ENCODE measurements at regions not wholly inside any gene's neighbourhood (a gene's known extent, or its start where the extent isn't known, plus 50 kb on each side); places are given as distances from the start of the nearest gene placed in this dataset.

DNA sequence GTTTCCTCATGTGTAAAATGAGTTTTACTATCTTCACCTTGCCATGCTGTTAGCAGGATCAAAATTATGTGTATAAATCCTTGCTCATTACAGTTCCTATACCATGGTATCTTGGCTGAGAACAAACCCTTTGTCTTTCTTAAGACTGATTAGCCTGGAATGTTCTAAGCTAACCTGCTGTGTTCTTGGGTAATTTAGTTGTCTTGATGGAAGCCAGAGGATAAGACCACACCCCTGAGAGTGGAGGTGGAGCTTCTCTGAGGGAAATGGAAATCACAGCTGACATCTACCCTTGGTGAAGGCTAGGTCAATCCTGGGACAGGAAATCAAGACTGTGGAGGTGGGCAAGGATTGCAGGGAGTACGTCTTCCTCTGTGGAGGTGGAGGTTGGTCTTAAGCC lies 206.1 kb upstream of the ARHGAP20 start:
- no peak for DNase-seq

DNA sequence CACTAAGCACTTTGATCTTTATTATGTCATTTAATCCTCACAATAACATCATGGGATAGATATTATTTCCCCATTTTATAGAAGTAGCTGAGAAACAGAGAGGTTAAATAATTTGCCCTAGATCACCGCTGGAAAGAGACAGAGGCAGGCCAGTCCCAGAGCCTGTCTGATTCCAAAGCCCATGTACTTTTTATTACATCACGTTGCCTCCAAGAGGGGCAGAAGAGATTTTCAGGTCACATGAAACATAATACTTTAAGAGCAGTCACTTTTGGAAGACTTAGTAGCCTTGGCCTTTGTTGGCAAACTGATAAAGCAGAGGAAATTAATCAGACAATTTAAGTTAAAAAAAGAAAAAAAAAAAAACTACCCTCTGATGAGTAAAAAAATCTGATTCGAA lies 200.2 kb upstream of the ARHGAP20 start:
- no peak for DNase-seq

DNA sequence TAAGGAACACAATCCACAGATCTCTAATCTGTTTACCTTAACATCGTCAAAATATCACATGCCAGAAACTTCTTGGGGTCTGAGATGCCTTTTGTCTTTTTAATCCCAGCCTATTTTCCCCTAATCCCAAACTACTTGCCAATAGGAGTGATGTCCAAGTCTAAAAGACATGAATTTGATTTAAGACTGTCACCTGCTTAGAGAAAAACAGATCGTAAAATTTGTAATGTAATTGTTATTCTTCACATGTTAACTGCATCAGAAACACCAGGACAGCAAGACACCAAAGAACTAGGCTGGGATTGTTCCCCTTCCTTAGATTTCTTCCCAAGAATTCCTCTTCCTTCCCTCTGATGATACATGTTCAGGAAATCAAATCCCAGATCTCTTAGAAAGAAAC lies 198.1 kb upstream of the ARHGAP20 start:
- DNase-seq: no peak

DNA sequence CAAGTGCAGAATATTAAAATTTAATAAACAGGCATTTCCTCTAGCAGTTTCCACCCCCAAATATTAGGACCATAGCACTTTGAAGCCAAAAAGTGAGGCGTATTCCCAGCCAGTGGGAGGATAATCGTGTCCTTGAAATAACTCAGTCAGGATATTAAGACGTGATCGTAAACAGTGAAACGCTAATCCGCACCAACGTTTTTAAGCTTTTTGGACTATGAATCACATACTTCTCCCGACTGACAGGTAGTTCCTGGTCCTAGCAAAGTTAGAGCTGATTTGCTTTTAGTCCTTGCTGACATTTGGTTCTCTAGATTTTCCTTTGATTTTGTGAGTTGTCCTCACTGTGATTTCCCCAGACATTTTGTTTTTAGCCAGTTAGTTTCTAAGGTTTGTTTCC lies 197.1 kb upstream of the ARHGAP20 start:
- no peak for DNase-seq

DNA sequence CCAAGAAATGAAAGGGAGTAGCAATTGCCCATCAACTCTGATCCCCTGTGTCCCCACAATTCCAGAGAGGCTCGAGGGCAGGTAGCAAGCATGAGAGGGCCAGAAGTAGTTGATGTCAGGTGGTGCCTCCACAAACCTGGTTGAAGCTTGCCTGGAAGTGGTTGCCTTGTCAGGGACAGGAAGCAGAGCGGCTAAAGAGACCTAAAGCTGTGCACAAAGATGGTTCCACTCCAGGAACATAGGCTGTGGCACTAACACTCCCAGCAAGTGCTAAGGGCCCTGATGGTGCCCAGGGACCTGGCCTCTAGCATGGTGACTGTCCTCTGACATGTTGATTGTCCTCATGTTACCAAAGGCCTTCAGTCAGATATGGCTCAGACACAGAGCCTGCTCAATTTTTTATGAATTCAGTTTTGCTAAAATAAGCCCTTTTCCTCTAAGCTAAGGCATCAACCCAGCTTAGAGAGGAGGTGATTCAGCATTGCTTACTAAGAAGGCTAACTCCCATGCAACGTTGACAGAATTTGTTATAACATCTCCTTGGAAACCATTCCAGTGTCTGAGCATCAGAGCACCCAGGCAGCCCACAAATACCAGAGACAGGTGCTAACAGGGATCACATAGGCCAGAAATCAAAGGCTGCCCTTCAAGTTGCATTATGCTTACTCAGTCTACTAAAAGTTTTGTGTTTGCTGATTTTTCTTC lies 196.3 kb upstream of the ARHGAP20 start:
- DNase-seq: no peak

DNA sequence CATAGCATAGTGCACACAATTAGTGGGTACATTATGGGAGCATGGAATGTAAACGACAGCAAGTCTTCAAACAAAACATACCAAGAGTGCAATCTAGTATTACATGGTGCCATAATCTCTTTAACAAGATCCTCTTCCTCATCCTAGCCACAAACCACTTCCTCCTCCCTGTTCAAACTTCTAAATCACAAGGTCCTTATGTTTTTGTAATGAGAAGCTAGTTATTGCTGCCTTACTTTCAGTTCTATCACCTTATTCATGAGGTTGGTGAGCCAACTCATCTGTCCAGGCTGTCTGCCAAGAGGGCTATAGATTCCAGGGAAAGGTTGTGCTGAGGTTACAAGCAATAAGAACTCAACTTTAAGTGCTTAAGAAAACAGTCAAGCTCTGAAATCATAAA lies 195.4 kb upstream of the ARHGAP20 start:
- DNase-seq: no peak

DNA sequence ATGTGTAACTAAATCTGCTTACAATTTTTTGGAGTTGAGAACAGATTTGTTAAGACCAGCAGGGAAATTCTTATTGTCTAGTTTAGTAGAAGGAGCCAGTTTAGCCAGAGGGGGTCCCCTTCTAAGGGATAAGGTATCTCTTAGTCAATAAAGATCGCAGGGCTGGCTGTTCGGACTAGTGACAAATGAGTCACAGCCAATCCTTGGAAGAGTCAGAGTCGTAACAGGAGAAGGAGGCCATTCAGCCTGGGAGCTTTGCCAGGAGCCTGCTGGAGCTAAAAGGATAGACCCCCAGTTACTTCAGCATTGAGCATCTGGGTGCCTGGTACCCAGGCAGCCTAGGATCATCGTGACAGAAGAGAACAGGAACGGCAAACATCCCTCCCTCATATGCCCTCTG lies 191.6 kb upstream of the ARHGAP20 start:
- no peak for DNase-seq

DNA sequence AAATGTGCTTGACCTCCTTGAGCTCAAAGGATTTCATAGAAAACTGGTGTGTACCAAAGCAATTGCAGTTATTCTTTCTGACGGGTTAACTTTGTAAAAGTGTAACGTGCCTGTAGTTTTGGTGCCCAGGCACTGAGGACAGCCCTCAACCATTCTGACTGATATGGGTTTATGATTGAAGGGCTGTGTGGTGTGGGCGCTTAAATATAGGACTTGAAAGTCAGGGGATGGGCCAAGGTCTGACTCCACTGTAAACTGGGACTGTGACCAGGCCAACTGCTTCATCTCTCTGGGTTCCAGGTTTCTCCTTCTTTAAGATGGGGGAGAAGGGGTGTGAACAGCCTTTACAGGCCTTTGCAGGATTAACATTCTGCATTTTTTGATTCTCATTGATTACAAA lies 191.1 kb upstream of the ARHGAP20 start:
- DNase-seq: no peak

DNA sequence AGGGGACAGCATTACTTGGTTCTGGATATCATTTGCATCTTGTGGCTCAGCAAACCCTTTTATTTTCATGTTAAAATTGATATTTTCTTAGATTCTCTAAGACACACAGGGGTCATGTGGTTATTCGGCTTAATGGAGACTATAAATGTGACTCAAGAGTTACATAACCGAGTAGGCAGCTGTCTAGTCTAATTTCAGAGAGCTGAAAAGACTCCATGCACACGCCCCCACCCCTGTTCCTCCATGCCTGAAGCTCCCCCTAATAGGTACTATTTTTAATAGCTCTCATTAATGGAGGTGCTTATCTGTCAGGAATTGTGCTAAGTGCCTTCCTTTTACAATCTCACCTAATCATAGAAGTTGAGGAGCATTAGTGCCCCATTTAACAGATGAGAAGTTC lies 189.2 kb upstream of the ARHGAP20 start:
- DNase-seq: no peak

DNA sequence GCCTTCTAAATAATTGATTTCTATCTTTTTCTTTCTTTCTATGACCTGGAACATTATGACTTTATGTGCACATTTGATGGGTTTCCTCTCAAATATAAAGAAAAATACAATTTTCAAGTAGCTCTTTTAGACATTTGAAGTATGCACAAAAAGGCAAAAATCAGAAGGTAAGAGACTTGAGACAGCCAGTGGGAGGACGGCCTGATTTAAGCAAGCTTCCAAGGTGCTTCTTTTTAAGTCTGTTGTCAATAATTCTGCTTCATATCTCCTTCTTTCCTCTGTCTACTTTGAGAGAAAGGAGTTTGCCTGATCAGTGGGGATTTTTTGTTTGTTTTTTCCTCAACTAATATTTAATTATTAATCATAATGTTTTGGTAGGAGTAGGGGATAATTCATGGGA lies 188.2 kb upstream of the ARHGAP20 start:
- no peak for DNase-seq

DNA sequence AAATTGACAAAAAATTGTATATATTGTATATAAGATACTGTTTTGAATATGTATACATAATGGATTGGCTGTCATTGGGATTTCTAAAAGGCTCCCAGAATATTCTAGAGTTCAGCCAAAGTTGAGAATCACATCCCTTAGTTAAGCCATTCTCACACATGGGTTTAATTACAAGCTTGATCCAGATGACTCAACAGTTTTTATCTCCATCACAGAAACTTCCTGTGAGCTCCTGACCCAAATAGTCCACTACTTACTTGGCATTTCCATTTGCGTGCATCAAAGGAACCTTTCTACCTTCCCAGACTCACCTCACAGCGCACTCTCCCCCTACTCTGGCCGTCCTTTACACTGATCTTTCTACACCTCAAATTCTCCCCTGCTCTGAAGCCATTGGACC lies 184.8 kb upstream of the ARHGAP20 start:
- DNase-seq: no peak

DNA sequence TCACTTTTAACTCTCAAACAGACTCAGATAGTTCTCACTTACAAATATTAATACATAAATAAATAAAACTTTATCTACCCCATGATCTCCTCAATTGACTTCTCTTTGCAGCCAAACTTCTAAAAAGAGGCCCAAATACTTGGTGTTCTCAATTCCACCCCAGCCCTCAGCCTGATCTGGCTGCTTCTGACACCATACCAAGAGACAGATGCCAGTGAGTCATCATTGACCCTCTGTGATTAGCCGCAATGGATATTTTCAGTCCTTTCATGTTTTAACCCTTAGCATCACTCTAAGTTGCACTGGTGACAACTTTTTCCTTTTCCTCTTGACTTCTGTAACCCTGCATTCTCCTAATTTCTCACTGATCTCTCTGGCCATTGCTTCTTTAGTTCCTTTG lies 184.1 kb upstream of the ARHGAP20 start:
- no peak for DNase-seq

DNA sequence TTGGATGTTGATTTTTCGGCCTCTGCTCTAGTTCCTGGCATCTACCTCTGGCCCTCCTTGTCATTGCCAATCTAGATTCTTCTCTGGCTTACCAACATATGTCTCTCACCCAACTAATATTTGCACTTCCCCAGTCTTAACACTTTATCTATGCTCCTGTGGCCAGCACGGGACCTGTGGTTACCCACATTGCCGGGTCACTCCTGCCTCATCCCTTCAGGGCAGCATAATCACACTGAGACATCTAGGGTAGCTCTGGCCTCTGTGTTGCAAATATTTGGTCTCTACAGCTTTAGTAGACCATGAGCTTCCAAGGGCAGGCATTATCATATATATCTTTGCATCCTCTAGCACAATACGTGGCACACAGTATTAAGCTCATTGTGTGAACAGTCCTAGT lies 182.0 kb upstream of the ARHGAP20 start:
- DNase-seq: no peak

DNA sequence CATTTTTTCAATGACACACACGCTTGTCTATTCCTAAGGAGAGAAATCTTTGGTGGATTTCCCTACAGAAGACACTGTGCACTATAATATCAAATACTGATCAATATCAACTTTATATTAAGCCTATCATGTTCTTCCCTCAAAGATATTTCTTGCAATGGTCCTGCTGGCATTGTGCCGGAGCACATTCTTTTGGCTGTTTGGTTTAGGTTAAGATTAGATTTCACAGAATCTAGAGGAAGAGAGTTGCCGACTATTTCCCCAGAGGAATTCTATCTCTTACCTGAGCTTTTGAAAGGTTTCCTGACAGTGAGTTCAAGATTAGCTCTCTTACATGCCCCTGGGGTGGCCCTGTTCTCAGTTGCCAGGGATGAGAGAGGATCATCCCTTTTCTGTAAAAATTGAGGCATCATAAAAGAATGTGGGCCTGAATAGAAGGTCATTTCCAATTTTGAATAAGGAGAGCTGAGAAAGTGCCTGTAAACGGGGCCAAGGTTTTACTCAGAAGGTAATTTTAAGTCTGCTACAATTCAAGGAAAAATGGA lies 180.6 kb upstream of the ARHGAP20 start:
- no peak for DNase-seq

DNA sequence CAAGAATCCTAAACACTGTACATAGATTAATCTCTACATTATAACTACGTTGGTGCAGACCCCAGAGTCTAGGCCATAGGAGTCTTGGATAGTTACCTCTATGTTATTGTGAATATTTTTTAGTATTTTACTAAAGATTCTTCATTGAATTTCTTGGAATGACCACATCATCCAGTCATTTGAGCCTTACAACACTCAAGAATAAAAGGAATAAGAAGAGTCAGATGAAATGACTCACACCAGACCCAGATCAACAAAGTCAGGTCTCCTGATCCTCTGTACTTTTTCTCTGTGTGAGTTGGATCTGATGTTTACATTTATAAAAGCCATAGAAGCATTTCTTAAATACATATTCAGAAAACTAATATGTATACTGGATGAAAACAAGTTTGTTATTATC lies 179.2 kb upstream of the ARHGAP20 start:
- no peak for DNase-seq

DNA sequence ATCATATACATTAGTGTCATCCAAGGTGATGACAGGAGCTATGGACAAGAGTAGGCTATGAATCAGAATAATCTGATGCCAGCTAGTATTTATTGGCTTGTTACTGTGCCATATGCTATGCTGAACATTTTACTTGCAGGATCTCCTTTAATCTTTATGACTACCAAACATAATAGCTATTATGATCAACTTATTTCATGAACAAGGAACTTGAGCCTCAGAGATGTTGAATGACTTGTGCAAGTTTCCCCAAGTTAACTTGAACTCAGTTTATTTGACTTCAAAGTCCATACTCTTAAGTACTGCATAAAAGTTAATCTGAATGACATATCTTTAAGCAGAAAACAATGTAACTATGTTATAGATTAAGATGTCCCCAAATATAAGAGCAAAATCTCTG lies 178.8 kb upstream of the ARHGAP20 start:
- DNase-seq: no peak

DNA sequence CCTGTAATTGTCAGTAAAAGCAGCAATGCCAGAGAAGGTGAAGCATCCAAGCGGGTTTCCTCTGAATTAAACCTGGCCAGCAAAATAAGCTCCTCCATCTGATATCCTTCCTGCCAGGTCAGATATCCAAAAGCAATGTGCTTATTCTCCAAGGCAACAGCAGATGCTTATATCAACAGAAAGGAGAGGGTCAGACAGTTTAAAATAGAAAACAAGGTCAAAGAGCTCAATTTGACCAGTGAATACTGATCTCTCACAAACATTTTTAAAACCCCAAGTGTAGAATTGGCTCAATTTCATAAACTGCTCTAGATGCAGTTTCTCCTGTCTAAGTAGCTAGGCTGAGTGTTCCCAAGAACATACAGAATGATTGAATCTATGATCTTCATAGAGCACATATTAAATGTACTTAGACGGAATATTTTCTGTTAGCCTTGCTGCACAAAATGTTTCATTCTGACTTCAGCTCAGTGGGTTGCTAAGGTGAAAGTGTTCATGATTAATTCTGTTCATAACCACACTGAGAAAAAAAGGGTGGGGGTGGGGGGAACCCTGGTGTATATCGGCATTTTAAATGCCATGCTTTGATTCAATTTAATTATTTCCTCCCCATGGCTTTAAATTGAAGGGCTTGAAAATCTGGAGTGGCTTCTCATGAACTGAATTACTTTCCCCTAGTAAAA lies 174.2 kb upstream of the ARHGAP20 start:
- no peak for DNase-seq

DNA sequence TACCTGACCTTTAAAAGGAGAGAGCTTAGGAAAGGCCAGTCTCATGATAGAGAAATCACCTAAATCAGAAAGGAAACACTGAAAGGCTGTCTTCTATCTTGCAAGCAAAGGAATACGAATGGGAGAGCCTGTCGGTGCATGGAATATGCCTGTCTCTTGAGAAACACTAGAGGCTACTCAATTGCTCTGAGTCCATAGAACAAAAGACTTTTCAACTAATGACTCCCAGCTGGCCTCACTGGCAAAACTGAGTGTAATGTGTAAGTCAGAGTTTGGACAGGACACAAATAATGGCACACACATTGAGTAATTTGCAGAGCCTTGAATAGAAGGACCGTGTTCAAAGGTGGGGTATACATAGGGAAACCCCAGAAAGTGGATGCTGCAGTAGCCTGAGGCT lies 171.0 kb upstream of the ARHGAP20 start:
- no peak for DNase-seq

DNA sequence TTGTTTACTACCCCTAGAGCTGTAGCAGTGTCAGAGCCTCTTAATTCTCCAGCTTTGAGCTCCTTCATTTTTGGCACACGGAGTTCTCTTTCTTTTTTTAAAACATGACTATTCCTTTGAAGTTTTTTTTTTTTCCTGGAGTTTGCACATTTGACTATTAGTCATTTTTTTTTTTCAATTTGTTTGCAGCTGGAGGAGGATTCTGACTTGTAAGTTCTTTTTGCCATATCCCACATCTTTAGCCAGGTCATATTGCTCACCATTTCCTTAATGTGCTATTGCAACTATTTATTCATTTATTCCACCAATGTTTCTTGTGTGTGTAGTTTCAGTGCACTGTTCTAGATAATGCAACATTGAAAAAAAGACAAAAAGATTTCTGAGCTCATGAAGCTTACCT lies 166.3 kb upstream of the ARHGAP20 start:
- no peak for DNase-seq

DNA sequence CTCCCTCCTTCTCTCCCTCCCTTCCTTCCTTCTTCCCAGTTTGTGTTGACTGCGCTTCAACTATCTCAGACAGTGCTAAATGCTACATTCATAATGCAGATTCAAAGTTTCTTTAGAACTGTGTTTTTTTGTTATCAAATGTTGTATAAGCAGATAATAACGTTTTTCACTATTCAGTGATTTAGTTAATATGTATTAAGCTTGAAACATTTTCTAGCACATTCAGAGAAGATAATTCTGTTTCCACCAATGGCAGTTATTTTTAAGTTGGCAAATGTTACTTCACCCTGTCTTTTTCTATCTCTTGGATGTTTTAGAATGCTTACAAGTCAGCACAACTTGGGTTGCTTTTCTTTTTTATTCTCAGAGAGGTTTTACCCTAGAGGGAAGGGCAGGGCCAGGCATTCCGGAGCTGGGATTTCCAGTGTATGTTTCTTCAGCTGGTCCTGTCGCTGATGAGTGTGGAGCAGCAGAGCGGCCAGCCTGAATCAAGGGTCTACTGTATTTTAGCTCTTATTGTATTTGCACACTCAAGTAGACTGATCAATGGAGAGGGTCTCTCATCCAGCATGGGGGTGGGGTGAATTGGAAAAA lies 162.3 kb upstream of the ARHGAP20 start:
- DNase-seq: no peak

DNA sequence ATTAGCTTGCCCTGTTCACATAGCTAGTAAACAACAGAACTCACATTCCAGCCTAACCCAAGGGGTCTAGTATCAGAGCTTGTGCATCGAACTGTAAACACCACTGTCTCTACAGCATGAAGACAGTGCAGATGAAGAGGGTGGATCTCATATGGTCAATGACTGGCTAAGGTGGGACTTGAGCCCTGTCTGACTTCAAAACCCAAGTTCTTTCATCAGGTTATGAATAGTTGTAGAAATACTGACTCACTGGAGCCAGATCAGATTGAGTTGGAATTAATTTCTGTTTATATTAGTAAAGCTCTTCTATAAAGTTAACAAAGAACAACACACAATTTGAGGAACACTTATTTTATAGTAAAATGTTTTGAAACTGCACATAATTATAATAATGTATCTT lies 161.7 kb upstream of the ARHGAP20 start:
- DNase-seq: no peak

DNA sequence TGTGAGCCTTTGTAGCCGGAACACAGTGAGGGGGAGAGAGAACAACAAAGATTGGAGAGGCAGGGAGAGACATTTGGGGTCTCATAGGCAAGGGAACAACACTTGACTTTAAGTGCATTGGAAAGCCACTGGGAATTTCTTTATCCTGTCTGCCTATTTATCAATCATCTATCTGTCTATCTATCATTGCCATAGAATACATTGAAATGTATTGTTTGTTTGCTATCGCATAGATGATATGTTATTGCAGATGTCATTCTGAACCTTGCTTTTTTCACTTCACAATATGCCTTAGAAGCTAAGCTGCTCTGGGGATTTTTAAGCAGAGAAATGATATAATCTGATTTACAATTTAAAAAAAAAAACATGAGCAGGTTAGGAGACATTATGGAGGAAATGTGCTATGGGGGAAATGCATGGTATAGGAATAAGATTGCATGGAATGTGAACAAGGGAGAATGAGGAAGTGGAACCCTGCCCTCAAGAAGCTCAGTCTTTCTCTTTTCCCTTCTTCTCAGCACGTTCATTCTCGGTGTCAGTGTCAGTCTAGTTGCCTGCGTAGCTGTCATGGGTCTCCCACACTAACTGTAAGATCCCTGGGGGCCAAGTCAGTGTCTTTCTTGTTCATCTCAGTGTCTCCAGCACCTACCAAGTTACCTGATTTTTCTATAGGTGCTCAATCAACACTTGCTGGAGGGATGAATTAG lies 158.7 kb upstream of the ARHGAP20 start:
- no peak for DNase-seq

DNA sequence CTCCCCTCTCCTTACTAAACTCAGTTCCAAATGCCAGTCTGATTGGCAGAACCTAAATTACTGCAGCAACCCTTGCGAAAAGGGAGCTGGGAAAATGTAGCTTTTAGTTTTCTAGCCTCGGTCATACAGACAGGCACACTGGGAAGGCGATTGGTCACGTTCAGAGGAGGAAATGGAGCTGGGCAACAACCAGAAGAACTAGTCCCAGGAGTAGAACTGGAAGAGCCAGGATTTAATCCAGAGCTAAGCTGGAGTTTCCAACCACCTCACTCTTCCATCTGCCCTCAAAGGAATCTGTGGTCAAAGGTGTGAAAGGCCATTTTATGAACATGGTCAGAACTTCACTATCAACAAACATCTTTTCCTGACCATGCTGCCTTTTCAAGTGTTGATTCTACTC lies 155.7 kb upstream of the ARHGAP20 start:
- DNase-seq: no peak

DNA sequence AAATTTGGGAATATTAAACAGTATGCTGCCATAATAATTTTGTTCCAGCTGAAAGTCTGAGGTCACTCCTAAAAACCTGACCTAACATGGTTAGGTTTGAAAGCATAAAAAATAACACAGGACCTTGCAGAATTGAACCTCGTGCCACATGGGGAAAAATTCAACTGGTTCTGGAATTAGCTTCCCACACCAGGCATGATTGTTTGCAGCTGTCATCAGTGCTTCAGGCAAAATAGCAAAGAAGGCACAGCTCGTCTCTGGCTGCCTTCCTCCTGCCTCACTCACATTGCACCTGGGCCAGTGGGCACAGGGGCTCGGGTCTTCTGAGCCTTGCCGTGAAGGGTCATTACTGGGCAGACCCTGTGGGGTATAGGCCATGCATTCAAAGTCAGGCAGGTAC lies 153.8 kb upstream of the ARHGAP20 start:
- DNase-seq: no peak

Data from CD4-positive, alpha-beta T cell treated with Interferon gamma for 1 hour (primary cell).